ENCODE measurements at regions not wholly inside any gene's neighbourhood (a gene's known extent, or its start where the extent isn't known, plus 50 kb on each side); places are given as distances from the start of the nearest gene placed in this dataset.

DNA sequence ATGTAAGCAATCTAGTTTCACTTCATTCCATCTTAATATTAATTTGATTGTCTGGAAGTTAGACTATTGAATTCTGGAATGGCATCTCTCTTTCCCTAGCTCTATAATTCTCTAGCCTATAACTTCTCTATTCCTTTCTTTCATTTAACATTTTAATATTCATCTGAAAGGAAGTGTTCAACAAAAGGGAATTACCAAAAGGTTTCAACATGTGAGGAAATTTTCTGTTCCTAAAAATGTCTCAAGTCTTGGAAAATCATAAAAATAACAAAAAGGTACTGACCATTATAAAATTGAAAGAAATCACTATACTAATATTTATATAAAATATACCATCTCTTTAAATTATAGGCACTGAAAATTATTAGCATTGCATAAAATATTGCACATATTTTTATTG is 228.7 kb downstream of the TXNL1 start:
- TF ChIP-seq, protein P1, sequence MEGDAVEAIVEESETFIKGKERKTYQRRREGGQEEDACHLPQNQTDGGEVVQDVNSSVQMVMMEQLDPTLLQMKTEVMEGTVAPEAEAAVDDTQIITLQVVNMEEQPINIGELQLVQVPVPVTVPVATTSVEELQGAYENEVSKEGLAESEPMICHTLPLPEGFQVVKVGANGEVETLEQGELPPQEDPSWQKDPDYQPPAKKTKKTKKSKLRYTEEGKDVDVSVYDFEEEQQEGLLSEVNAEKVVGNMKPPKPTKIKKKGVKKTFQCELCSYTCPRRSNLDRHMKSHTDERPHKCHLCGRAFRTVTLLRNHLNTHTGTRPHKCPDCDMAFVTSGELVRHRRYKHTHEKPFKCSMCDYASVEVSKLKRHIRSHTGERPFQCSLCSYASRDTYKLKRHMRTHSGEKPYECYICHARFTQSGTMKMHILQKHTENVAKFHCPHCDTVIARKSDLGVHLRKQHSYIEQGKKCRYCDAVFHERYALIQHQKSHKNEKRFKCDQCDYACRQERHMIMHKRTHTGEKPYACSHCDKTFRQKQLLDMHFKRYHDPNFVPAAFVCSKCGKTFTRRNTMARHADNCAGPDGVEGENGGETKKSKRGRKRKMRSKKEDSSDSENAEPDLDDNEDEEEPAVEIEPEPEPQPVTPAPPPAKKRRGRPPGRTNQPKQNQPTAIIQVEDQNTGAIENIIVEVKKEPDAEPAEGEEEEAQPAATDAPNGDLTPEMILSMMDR (IDR thresholded peaks at IDR 0.05): no peak

DNA sequence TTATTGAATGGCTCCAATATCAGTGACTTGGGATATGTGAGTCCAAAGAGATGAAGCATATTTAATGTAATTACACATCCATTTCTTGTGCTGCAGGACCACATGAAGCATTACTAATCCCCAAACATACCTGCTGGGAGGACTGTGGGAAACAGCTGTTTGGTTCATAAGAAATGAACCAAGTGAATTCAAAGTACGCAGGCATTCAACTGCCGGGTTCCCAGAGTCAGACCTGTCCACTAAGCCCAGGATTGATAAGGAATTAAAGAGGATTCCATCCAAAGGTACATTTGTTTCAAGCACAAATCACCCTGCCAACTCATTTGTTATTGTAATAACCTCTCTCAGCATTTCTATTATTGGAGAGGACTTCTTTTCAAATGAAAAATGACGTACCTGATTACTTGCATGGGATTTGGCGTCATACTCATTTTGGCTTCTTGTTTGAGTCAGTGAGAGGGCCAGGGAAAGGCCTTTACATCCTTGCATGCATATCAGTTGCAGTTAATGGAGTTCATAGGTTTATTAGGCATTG is 230.7 kb downstream of the TXNL1 start:
- TF ChIP-seq, protein P1 (IDR thresholded peaks at IDR 0.05): no peak

DNA sequence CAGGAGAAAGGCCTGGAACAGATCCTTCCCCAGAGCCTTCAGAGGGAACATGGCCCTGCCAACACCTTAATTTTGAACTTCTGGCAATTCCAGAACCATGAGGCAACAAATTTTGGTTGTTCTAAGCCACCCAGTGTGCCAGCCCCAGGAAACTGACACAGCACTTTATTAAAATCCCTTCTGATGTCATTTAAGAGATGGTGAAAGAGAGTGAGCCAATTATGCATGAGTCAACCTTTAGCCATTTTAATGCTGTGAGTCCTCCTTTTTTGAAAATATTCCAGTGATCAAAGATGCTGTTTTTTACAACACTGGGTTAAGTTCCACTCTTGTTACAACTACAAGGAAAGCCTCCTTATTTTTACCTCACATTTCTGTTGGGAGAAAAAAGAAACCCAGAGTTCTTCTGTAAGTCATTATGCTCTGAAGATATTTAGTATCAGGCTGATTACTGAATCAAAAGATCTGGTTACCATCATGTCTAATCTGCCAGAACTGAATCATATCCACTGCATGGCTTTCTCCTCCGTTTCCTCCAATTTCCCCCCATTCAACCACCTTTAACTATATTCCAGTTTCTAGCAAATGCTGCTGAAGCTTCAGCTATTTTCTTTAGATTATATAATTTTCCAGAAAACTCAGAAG is 235.4 kb downstream of the TXNL1 start:
- TF ChIP-seq, protein P1 (IDR thresholded peaks at IDR 0.05): no peak

DNA sequence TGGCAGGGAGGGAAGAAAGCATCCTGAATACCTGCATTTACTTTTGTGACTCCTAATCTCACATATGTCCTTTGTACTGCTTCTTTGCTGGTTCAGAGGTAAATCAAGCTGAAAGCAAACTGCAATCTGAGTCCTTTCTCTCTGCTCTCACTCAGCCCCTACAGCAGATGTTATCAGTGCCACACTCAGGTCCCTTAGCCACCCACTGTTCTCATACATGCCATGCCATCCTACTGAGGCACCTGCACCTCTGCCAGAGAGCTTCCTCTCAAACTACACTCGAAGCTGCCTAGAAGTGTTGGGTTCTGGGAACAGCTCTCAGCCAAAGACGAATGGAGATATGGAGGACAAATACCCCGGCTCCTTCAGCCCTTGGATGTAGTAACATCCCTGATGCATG is 244.5 kb downstream of the TXNL1 start:
- TF ChIP-seq, protein P1 (IDR thresholded peaks at IDR 0.05): no peak

DNA sequence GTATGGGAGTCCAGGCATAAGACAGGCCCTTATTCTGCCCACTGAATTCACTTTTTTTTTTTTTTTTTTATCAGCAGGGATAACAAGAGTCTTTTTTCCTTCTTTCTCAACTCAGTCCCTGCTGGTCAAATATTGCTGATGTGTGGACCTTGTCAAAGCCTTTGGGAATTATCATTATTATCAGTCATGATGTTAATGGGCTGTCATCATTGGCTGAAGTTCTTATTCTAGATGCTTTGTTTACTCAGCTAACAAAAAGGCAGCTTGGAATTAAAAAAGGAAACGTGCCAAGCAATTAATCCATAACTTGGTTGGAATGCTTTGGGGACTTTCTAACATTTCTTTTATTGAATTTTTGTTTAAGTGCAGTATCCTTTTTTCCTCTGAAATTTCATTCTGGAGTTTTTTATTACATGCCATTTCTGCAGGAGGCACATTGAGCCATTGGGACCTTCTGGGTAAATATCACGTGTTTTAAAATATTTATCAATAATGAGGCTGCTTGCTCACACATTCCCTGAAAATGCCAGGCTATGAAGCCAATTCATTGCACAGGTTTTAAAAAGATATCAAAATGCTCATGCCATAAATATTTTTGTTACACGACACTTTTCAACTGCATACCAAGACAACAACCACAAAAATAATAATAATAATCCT is 246.3 kb downstream of the TXNL1 start:
- TF ChIP-seq, protein P1 (IDR thresholded peaks at IDR 0.05): no peak

DNA sequence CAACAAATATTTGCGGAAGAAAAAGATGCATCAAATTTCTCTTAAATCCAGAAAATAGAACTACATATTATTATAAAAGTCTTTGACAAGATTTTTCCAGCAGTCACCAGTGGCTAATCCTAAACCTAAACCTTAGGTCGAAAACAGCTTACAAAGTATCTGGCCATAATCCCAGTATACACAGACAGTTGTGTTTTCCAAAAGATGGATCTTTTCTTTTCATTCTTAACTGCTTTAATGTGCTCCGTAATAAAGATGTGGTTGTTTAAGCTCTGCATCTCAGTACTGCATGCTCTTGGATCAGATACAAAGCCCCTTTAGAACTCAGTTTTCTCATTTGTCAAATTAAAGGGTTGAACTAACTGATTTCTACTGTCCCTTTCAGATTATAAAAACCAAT is 247.8 kb downstream of the TXNL1 start:
- TF ChIP-seq, protein P1 (IDR thresholded peaks at IDR 0.05): no peak

DNA sequence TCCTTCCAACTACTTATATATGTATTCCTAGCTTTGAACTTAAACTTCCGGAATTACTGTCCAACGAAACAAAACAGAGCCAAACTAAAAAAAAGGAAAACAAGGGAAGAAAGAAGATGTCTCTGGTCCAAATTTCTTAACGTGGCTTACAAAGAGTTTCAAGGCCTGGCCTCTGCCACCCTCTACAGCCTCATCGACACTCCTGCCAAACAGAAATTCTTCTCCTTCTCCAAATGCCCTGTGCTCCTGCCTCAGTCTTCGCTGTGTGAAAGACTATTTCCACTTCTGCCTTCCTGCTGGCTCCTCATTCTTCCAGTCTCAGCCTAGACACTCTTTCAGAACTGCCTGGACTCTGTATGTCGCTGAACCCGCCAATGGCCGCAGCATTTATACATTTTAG is 249.2 kb downstream of the TXNL1 start:
- TF ChIP-seq, protein P1 (IDR thresholded peaks at IDR 0.05): no peak
